Type B pancreatic cell (in vitro differentiated cells): ENCODE measurements at regions not wholly inside any gene's neighbourhood (a gene's known extent, or its start where the extent isn't known, plus 50 kb on each side); places are given as distances from the start of the nearest gene placed in this dataset.

Experiments used
- DNase-seq: peaks from one replicate; pipeline ENCODE4 v3.0.0; 2021; ENCODE audit warnings: mixed read lengths; ENCODE audit not compliant: unreplicated experiment; ENCODE audit errors: extremely low spot score
- H3K27ac Mint-ChIP-seq: 2 replicates; pipeline ENCODE4 v1.8.0; 2021; ENCODE audit warnings: mild to moderate bottlenecking, mixed read lengths
- H3K27me3 Mint-ChIP-seq: 2 replicates; pipeline ENCODE4 v1.8.0; 2021; ENCODE audit warnings: mixed read lengths
- H3K36me3 Mint-ChIP-seq: 2 replicates; pipeline ENCODE4 v1.8.0; 2021; ENCODE audit warnings: mixed read lengths
- H3K4me1 Mint-ChIP-seq: one replicate; pipeline ENCODE4 v1.8.0; 2021; ENCODE audit warnings: mixed read lengths; ENCODE audit not compliant: unreplicated experiment
- H3K4me3 Mint-ChIP-seq: 2 replicates; pipeline ENCODE4 v1.8.0; 2021; ENCODE audit warnings: mild to moderate bottlenecking, mixed read lengths
- H3K9me3 Mint-ChIP-seq: 2 replicates; pipeline ENCODE4 v1.8.0; 2021; ENCODE audit warnings: mixed read lengths
- TF ChIP-seq, protein P1 (sequence below): fragments of 200-600 bp; sonication (generic); conservative IDR thresholded peaks from 2 replicates; pipeline ENCODE4 v1.5.0; 2021; ENCODE audit warnings: antibody characterized with exemption, mild to moderate bottlenecking

DNA sequence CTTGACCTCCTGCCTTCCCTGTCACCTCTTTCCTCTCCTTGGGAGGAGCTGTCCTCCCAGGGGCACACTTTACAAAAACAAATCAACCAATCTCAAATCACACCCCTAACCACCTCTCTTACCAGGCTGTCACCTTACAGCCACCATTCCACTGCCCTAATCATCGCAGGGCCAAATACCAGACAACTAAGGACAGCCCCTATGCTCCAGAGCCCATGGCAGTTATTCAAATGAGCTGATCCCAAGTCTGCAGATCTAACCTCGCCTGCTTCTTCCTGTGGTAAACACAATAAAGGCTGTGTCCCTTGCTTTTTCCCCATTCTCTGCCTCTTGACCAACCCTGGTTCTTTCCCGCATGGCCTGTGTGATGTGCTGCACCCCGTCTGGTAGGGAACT is 154.2 kb upstream of the CNTNAP5 start:
- no peaks in the 10 kb centered on the region for H3K27me3 Mint-ChIP-seq
- no peaks in the 10 kb centered on the region for H3K4me1 Mint-ChIP-seq
- H3K9me3 Mint-ChIP-seq: peaks cover 4% of the 10 kb centered on the region
- DNase-seq: no peak
- TF ChIP-seq, protein P1, sequence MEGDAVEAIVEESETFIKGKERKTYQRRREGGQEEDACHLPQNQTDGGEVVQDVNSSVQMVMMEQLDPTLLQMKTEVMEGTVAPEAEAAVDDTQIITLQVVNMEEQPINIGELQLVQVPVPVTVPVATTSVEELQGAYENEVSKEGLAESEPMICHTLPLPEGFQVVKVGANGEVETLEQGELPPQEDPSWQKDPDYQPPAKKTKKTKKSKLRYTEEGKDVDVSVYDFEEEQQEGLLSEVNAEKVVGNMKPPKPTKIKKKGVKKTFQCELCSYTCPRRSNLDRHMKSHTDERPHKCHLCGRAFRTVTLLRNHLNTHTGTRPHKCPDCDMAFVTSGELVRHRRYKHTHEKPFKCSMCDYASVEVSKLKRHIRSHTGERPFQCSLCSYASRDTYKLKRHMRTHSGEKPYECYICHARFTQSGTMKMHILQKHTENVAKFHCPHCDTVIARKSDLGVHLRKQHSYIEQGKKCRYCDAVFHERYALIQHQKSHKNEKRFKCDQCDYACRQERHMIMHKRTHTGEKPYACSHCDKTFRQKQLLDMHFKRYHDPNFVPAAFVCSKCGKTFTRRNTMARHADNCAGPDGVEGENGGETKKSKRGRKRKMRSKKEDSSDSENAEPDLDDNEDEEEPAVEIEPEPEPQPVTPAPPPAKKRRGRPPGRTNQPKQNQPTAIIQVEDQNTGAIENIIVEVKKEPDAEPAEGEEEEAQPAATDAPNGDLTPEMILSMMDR: no peak
- no peaks in the 10 kb centered on the region for H3K36me3 Mint-ChIP-seq
- no peak overlapping the region for H3K4me3 Mint-ChIP-seq
- no peak overlapping the region for H3K27ac Mint-ChIP-seq

DNA sequence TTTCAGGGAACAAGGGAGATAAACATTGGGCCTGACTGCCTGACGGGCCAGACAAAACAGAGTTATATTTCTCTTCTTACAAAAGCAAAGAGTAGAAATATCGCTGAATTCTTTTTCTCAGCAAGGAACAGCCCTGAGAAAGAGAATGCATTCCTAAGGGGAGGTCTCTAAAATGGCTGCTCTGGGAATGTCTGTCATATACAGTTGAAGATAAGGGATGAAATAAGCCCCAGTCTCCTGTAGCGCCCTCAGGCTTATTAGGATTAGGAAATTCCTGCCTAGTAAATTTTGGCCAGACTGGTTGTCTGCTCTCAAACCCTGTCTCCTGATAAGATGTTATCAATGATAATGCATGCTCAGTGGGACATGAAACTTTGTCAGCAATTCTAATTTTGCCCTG is 134.9 kb upstream of the CNTNAP5 start:
- TF ChIP-seq, protein P1: no peak
- no peak overlapping the region for H3K27ac Mint-ChIP-seq
- no peaks in the 10 kb centered on the region for H3K36me3 Mint-ChIP-seq
- DNase-seq: no peak
- H3K4me1 Mint-ChIP-seq: no peaks in the 10 kb centered on the region
- H3K9me3 Mint-ChIP-seq: peaks cover 14% of the 10 kb centered on the region
- no peak overlapping the region for H3K4me3 Mint-ChIP-seq
- H3K27me3 Mint-ChIP-seq: no peaks in the 10 kb centered on the region

DNA sequence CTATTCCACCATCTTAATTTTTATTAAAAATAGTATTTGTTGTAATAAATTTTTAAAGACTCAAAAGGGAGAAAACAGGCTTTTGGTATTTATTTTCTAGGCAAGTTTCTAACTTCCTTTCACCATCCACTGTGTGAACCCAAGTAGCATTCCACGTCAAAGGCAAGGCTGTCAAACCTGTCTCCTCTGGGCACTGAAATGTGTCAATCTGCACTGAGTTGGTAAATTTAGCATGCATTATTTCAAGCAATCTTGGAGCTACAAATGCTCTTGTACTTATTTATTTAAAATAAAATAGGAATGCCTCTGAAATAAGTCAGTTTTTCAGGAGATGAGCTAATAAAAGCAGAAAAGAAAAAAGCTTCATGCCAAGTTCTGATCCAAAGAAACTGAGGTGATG is 130.9 kb upstream of the CNTNAP5 start:
- Mint-ChIP-seq H3K27me3 (no peaks in the 10 kb centered on the region), H3K9me3 (peaks cover 17% of the 10 kb centered on the region), H3K4me3 (no peak overlapping the region), H3K4me1 (no peaks in the 10 kb centered on the region), H3K27ac (no peak overlapping the region), H3K36me3 (no peaks in the 10 kb centered on the region)
- DNase-seq: no peak
- TF ChIP-seq, protein P1: no peak

DNA sequence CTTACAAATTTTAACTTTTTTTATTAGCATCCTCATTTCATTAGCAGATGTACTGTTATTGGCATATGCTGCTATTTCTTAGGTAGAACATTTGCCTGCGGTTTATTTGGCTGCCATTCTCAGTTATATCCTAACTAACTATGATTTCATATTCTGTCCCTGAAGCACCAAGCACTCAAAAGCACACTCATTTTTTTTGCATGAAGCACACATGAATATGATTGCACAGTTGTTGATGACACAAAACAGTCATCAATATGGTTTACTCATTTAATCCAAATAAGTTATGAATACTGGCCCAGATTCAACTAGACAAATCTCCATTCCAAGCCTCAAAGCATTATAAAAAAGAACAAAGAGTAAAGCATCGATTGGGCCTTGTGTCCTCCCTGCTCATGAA is 129.4 kb upstream of the CNTNAP5 start:
- Mint-ChIP-seq H3K9me3 (peaks cover 23% of the 10 kb centered on the region), H3K27ac (no peak overlapping the region), H3K27me3 (no peaks in the 10 kb centered on the region), H3K4me3 (no peak overlapping the region), H3K36me3 (no peaks in the 10 kb centered on the region), H3K4me1 (no peaks in the 10 kb centered on the region)
- no peak for DNase-seq
- TF ChIP-seq, protein P1: no peak

DNA sequence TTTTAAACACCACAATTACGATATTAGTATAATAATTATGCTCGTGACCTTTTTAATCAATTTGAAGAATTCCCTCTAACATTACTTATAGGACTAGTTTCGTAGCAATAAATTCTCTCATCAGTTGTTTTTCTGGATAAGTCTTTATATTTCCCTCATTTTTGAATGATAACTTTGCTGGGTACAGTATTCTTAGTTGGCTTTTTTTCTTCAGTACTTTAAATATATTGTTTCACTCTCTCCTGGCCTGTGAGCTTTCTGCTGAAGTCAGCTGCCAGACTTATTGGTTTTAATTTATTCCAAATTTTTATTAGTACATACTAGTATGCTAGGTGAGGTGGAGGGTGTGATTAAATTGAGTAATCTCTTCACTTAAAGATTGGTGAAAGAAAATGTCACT is 123.8 kb upstream of the CNTNAP5 start:
- peaks cover under 1% of the 10 kb centered on the region for H3K4me1 Mint-ChIP-seq
- H3K36me3 Mint-ChIP-seq: no peaks in the 10 kb centered on the region
- H3K27ac Mint-ChIP-seq: no peak overlapping the region
- no peaks in the 10 kb centered on the region for H3K27me3 Mint-ChIP-seq
- DNase-seq: no peak
- TF ChIP-seq, protein P1: no peak
- H3K4me3 Mint-ChIP-seq: no peak overlapping the region
- H3K9me3 Mint-ChIP-seq: peaks cover 14% of the 10 kb centered on the region

DNA sequence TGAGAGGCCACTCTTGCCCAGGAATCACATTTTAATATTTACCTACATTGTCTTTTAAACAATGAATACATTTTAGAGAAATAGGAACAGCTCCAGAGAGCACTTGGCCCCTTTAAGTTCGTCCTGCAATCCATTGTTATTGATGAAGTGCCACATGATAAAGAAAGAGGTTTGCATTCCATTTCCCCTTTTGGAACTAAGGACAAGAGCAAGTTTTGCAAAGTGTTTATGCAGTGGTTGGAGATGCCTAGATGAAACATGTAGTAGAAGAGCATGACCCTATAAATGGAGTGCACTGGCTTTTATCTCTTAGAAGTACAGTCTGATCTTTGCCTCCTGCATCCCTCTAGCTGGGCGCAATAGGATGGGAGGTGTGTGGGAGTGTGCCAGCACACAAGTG is 118.7 kb upstream of the CNTNAP5 start:
- Mint-ChIP-seq H3K9me3 (no peaks in the 10 kb centered on the region), H3K27me3 (no peaks in the 10 kb centered on the region), H3K36me3 (no peaks in the 10 kb centered on the region), H3K4me1 (peaks cover 6% of the 10 kb centered on the region), H3K27ac (no peak overlapping the region), H3K4me3 (no peak overlapping the region)
- DNase-seq: no peak
- TF ChIP-seq, protein P1: no peak
